ENCODE measurements at regions not wholly inside any gene's neighbourhood (a gene's known extent, or its start where the extent isn't known, plus 50 kb on each side); places are given as distances from the start of the nearest gene placed in this dataset.

- Mint-ChIP-seq H3K27ac (ENCODE audit: unreplicated experiment) (no peak overlapping the region), H3K4me1 (ENCODE audit: unreplicated experiment) (no peaks in the 10 kb centered on the region), H3K9me3 (ENCODE audit: unreplicated experiment) (no peaks in the 10 kb centered on the region), H3K36me3 (ENCODE audit: low read depth, unreplicated experiment) (no peaks in the 10 kb centered on the region), H3K4me3 (ENCODE audit: unreplicated experiment) (no peak overlapping the region), H3K27me3 (ENCODE audit: unreplicated experiment) (no peaks in the 10 kb centered on the region)
- no peak for TF ChIP-seq CTCF (IDR thresholded peaks at IDR 0.05; ENCODE audit: unreplicated experiment)
- no peak for DNase-seq (ENCODE audit: low spot score)
Measured at GRCh38 chr7:89731751-89732445, 422.4 kb upstream of the STEAP1 start.

GRCh38 chr7:89738549-89738948, 415.7 kb upstream of the STEAP1 start:
- H3K4me3 Mint-ChIP-seq (ENCODE audit: unreplicated experiment) = no peak overlapping the region
- H3K27me3 Mint-ChIP-seq (ENCODE audit: unreplicated experiment) = no peaks in the 10 kb centered on the region
- no peak for TF ChIP-seq CTCF (IDR thresholded peaks at IDR 0.05; ENCODE audit: unreplicated experiment)
- H3K9me3 Mint-ChIP-seq (ENCODE audit: unreplicated experiment) = no peaks in the 10 kb centered on the region
- no peak for DNase-seq (ENCODE audit: low spot score)
- H3K4me1 Mint-ChIP-seq (ENCODE audit: unreplicated experiment) = no peaks in the 10 kb centered on the region
- H3K36me3 Mint-ChIP-seq (ENCODE audit: low read depth, unreplicated experiment) = no peaks in the 10 kb centered on the region
- H3K27ac Mint-ChIP-seq (ENCODE audit: unreplicated experiment) = no peak overlapping the region

- Mint-ChIP-seq H3K9me3 (ENCODE audit: unreplicated experiment) (no peaks in the 10 kb centered on the region), H3K4me1 (ENCODE audit: unreplicated experiment) (no peaks in the 10 kb centered on the region), H3K4me3 (ENCODE audit: unreplicated experiment) (no peak overlapping the region), H3K36me3 (ENCODE audit: low read depth, unreplicated experiment) (no peaks in the 10 kb centered on the region), H3K27ac (ENCODE audit: unreplicated experiment) (no peak overlapping the region), H3K27me3 (ENCODE audit: unreplicated experiment) (no peaks in the 10 kb centered on the region)
- no peak for DNase-seq (ENCODE audit: low spot score)
- TF ChIP-seq CTCF (IDR thresholded peaks at IDR 0.05; ENCODE audit: unreplicated experiment) = no peak
Measured at GRCh38 chr7:89757910-89758309, 396.4 kb upstream of the STEAP1 start.

- Mint-ChIP-seq H3K4me3 (ENCODE audit: unreplicated experiment) (no peak overlapping the region), H3K27me3 (ENCODE audit: unreplicated experiment) (no peaks in the 10 kb centered on the region), H3K9me3 (ENCODE audit: unreplicated experiment) (no peaks in the 10 kb centered on the region), H3K27ac (ENCODE audit: unreplicated experiment) (no peak overlapping the region), H3K36me3 (ENCODE audit: low read depth, unreplicated experiment) (no peaks in the 10 kb centered on the region), H3K4me1 (ENCODE audit: unreplicated experiment) (no peaks in the 10 kb centered on the region)
- no peak for TF ChIP-seq CTCF (IDR thresholded peaks at IDR 0.05; ENCODE audit: unreplicated experiment)
- no peak for DNase-seq (ENCODE audit: low spot score)
Measured at GRCh38 chr7:89760690-89761089, 393.6 kb upstream of the STEAP1 start.

- H3K4me3 Mint-ChIP-seq (ENCODE audit: unreplicated experiment) = no peak overlapping the region
- H3K27ac Mint-ChIP-seq (ENCODE audit: unreplicated experiment) = no peak overlapping the region
- H3K9me3 Mint-ChIP-seq (ENCODE audit: unreplicated experiment) = no peaks in the 10 kb centered on the region
- H3K4me1 Mint-ChIP-seq (ENCODE audit: unreplicated experiment) = no peaks in the 10 kb centered on the region
- TF ChIP-seq CTCF (IDR thresholded peaks at IDR 0.05; ENCODE audit: unreplicated experiment) = no peak
- H3K27me3 Mint-ChIP-seq (ENCODE audit: unreplicated experiment) = no peaks in the 10 kb centered on the region
- no peaks in the 10 kb centered on the region for H3K36me3 Mint-ChIP-seq (ENCODE audit: low read depth, unreplicated experiment)
- no peak for DNase-seq (ENCODE audit: low spot score)
Measured at GRCh38 chr7:89761173-89761572, 393.1 kb upstream of the STEAP1 start.
